ENCODE measurements at regions not wholly inside any gene's neighbourhood (a gene's known extent, or its start where the extent isn't known, plus 50 kb on each side); places are given as distances from the start of the nearest gene placed in this dataset.

GRCh38 chr11:15673408-15673831 lies 558.7 kb downstream of the INSC start:
- Histone ChIP-seq H3K27ac (ENCODE audit: low read depth in 1 of 2, low read length in 2 of 2) (no peak overlapping the region), H3K27me3 (ENCODE audit: control insufficient read depth in 2 of 2, insufficient read depth in 2 of 2, low read length in 2 of 2) (no peaks in the 10 kb centered on the region), H3K4me1 (ENCODE audit: control insufficient read depth in 1 of 2, insufficient read depth in 2 of 2, low read length in 2 of 2) (no peaks in the 10 kb centered on the region), H3K9me3 (replicated peaks in 1 of 2; ENCODE audit: control insufficient read depth in 1 of 2, insufficient read depth in 1 of 2, low read length in 2 of 2) (no peaks in the 10 kb centered on the region), H3K4me3 (replicated peaks in 1 of 3; ENCODE audit: low read depth in 2 of 3, low read length in 3 of 3) (no peak overlapping the region), H3K9ac (ENCODE audit: insufficient read depth, low read length, poor library complexity, severe bottlenecking) (no peak overlapping the region), H2AFZ (ENCODE audit: insufficient read depth, low read depth, low read length, poor library complexity, severe bottlenecking) (no peak overlapping the region), H3K36me3 (replicated peaks in 1 of 2; ENCODE audit: control insufficient read depth in 1 of 2, insufficient read depth in 2 of 2, low read length in 2 of 2) (no peaks in the 10 kb centered on the region), H3K4me2 (replicated peaks; ENCODE audit: extremely low read depth, low read length, poor library complexity, severe bottlenecking) (no peak overlapping the region), H4K20me1 (ENCODE audit: insufficient read depth, low read length) (no peaks in the 10 kb centered on the region), H3K79me2 (ENCODE audit: insufficient read depth, low read length) (no peaks in the 10 kb centered on the region)
- Mint-ChIP-seq H3K4me1 (no peaks in the 10 kb centered on the region), H3K36me3 (no peaks in the 10 kb centered on the region), H3K27ac (no peak overlapping the region), H3K27me3 (ENCODE audit: low read depth in 3 of 3) (peaks cover 3 to 5% (median 3%) of the 10 kb centered on the region in 3 donors), H3K4me3 (no peak overlapping the region), H3K9me3 (peaks cover 3 to 7% (median 6%) of the 10 kb centered on the region in 7 donors)
- intact Hi-C loops (cut with micrococcal nuclease): no loop called here
- TF ChIP-seq CTCF (IDR thresholded peaks at IDR 0.05): no peak
- no peak for DNase-seq

- Histone ChIP-seq H2AFZ (ENCODE audit: insufficient read depth, low read depth, low read length, poor library complexity, severe bottlenecking) (no peak overlapping the region), H3K9me3 (replicated peaks in 1 of 2; ENCODE audit: control insufficient read depth in 1 of 2, insufficient read depth in 1 of 2, low read length in 2 of 2) (no peaks in the 10 kb centered on the region), H3K27ac (ENCODE audit: low read depth in 1 of 2, low read length in 2 of 2) (no peak overlapping the region), H3K4me3 (replicated peaks in 1 of 3; ENCODE audit: low read depth in 2 of 3, low read length in 3 of 3) (no peak overlapping the region), H3K4me2 (replicated peaks; ENCODE audit: extremely low read depth, low read length, poor library complexity, severe bottlenecking) (no peak overlapping the region), H3K4me1 (ENCODE audit: control insufficient read depth in 1 of 2, insufficient read depth in 2 of 2, low read length in 2 of 2) (no peaks in the 10 kb centered on the region), H3K9ac (ENCODE audit: insufficient read depth, low read length, poor library complexity, severe bottlenecking) (no peak overlapping the region), H3K79me2 (ENCODE audit: insufficient read depth, low read length) (no peaks in the 10 kb centered on the region), H4K20me1 (ENCODE audit: insufficient read depth, low read length) (no peaks in the 10 kb centered on the region), H3K36me3 (replicated peaks in 1 of 2; ENCODE audit: control insufficient read depth in 1 of 2, insufficient read depth in 2 of 2, low read length in 2 of 2) (no peaks in the 10 kb centered on the region), H3K27me3 (ENCODE audit: control insufficient read depth in 2 of 2, insufficient read depth in 2 of 2, low read length in 2 of 2) (no peaks in the 10 kb centered on the region)
- Mint-ChIP-seq H3K4me3 (no peak overlapping the region), H3K4me1 (no peaks in the 10 kb centered on the region), H3K9me3 (peaks cover 2 to 7% (median 6%) of the 10 kb centered on the region in 7 donors), H3K36me3 (no peaks in the 10 kb centered on the region), H3K27ac (no peak overlapping the region), H3K27me3 (ENCODE audit: low read depth in 3 of 3) (peaks cover 3 to 5% (median 5%) of the 10 kb centered on the region in 3 donors)
- no peak for TF ChIP-seq CTCF (IDR thresholded peaks at IDR 0.05)
- no peak for DNase-seq
- intact Hi-C loops (cut with micrococcal nuclease): no loop called here
- no CpG with 5 or more reads among the region's 1 CpG for WGBS (ENCODE audit: insufficient coverage)
These were observed 560.0 kb downstream of the INSC start for GRCh38 chr11:15674756-15675155.
